ENCODE measurements at regions not wholly inside any gene's neighbourhood (a gene's known extent, or its start where the extent isn't known, plus 50 kb on each side); places are given as distances from the start of the nearest gene placed in this dataset.

- no peak for TF ChIP-seq POLR2A (IDR thresholded peaks at IDR 0.05; ENCODE audit: low read depth, low read length)
- TF ChIP-seq POLR2AphosphoS5 (IDR thresholded peaks at IDR 0.05; ENCODE audit: low read depth, low read length): no peak
- no peak for TF ChIP-seq TAF1 (IDR thresholded peaks at IDR 0.05; ENCODE audit: low read depth, low read length)
- TF ChIP-seq PAX5 (IDR thresholded peaks at IDR 0.05; ENCODE audit: insufficient read depth, low read length, severe bottlenecking): no peak
- no peak for TF ChIP-seq POU2F2 (IDR thresholded peaks at IDR 0.05; ENCODE audit: low read depth, low read length)
Observed at GRCh38 chr14:36021030-36021422, 155.5 kb downstream of the PTCSC3 start.
